K562 (cell line): ENCODE measurements at regions not wholly inside any gene's neighbourhood (a gene's known extent, or its start where the extent isn't known, plus 50 kb on each side); places are given as distances from the start of the nearest gene placed in this dataset.

Experiments used
- KLF13 ChIP-seq: fragments of 450-650 bp; IDR thresholded peaks from 2 replicates; pipeline ENCODE4 v1.6.1; 2016; ENCODE audit warnings: missing genetic modification characterization, low read depth, mild to moderate bottlenecking, missing compliant biosample characterization, moderate library complexity, borderline replicate concordance
- SMC3 ChIP-seq: conservative IDR thresholded peaks from 2 replicates; pipeline ENCODE4 v1.6.1; 2011; ENCODE audit warnings: low read depth, low read length, improper control_type of control experiment; ENCODE audit not compliant: insufficient read depth
- ZBTB1 ChIP-seq: sonication (generic); formaldehyde crosslinking; IDR thresholded peaks from 2 replicates; pipeline ENCODE4 v1.8.1; 2023; ENCODE audit warnings: missing genetic modification reagents, low read depth, mild to moderate bottlenecking, borderline replicate concordance
- ZBTB17 ChIP-seq: fragments of 450-650 bp; formaldehyde crosslinking; IDR thresholded peaks from 2 replicates; pipeline ENCODE4 v1.4.0; 2020; ENCODE audit warnings: mild to moderate bottlenecking
- ZNF140 ChIP-seq: fragments of 250-450 bp; sonication (Bioruptor Pico); IDR thresholded peaks from 2 replicates; pipeline ENCODE4 v1.8.0; 2021; ENCODE audit warnings: moderate library complexity, mild to moderate bottlenecking, inconsistent platforms
- ZNF512 ChIP-seq: IDR thresholded peaks from 2 replicates; pipeline ENCODE4 v1.6.1; 2016; ENCODE audit warnings: missing genetic modification characterization, missing compliant biosample characterization
- ZNF785 ChIP-seq: fragments of 250-450 bp; sonication (Bioruptor Pico); IDR thresholded peaks from 2 replicates; pipeline ENCODE4 v1.4.0; 2020; ENCODE audit warnings: mild to moderate bottlenecking
- TF ChIP-seq, protein P1 (sequence below), 3 experiments: IDR thresholded peaks in 2 of 3; conservative IDR thresholded peaks in 1 of 3; 2 replicates each; pipeline ENCODE4 v1.5.1; 2011 to 2012; ENCODE audit warnings: low read length in 3 of 3, mild to moderate bottlenecking in 3 of 3, control low read depth in 2 of 3, improper control_type of control experiment in 1 of 3, inconsistent platforms in 1 of 3, low read depth in 1 of 3, mixed read lengths in 1 of 3, moderate library complexity in 1 of 3; ENCODE audit not compliant: insufficient read depth in 2 of 3
- TF ChIP-seq, protein P2 (sequence below), 2 experiments: fragments of 450-650 bp in 1 of 2; sonication (generic) in 1 of 2; formaldehyde crosslinking in 1 of 2; IDR thresholded peaks in 1 of 2; conservative IDR thresholded peaks in 1 of 2; 2 replicates each; pipeline versions ENCODE4 v1.6.1 to v1.8.1; 2016 to 2023; ENCODE audit warnings: mild to moderate bottlenecking in 2 of 2, moderate library complexity in 2 of 2, inconsistent platforms in 1 of 2, missing genetic modification reagents in 1 of 2

GRCh38 chr6:93821953-93822352, 402.6 kb upstream of the EPHA7 start:
- TF ChIP-seq ZBTB17 (CRISPR knock-in tag) (no peak), ZNF785 (CRISPR knock-in tag) (no peak), SMC3 (no peak), ZNF512 (tag) (no peak), ZNF140 (CRISPR knock-in tag) (no peak), KLF13 (tag) (no peak), ZBTB1 (CRISPR knock-in tag) (no peak)
- TF ChIP-seq, protein P1, sequence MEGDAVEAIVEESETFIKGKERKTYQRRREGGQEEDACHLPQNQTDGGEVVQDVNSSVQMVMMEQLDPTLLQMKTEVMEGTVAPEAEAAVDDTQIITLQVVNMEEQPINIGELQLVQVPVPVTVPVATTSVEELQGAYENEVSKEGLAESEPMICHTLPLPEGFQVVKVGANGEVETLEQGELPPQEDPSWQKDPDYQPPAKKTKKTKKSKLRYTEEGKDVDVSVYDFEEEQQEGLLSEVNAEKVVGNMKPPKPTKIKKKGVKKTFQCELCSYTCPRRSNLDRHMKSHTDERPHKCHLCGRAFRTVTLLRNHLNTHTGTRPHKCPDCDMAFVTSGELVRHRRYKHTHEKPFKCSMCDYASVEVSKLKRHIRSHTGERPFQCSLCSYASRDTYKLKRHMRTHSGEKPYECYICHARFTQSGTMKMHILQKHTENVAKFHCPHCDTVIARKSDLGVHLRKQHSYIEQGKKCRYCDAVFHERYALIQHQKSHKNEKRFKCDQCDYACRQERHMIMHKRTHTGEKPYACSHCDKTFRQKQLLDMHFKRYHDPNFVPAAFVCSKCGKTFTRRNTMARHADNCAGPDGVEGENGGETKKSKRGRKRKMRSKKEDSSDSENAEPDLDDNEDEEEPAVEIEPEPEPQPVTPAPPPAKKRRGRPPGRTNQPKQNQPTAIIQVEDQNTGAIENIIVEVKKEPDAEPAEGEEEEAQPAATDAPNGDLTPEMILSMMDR (IDR thresholded peaks at IDR 0.05 in 2 of 3, conservative IDR thresholded peaks at IDR 0.05 in 1 of 3; ENCODE audit: insufficient read depth in 2 of 3, low read depth in 1 of 3, low read length in 3 of 3), result no peak
- TF ChIP-seq, protein P2, sequence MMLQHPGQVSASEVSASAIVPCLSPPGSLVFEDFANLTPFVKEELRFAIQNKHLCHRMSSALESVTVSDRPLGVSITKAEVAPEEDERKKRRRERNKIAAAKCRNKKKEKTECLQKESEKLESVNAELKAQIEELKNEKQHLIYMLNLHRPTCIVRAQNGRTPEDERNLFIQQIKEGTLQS (IDR thresholded peaks at IDR 0.05), result no peak
- TF ChIP-seq, protein P2 (CRISPR knock-in tag; conservative IDR thresholded peaks at IDR 0.05), result no peak
